ENCODE measurements at regions not wholly inside any gene's neighbourhood (a gene's known extent, or its start where the extent isn't known, plus 50 kb on each side); places are given as distances from the start of the nearest gene placed in this dataset.

GRCh38 chr1:36691374-36691773 lies 208.7 kb upstream of the CSF3R start:
- H3K4me3 ChIP-seq (ENCODE audit: low read depth, low read length), result no peak overlapping the region
- POLR2A ChIA-PET, result no interaction called here
- no peak for TF ChIP-seq CTCF (IDR thresholded peaks at IDR 0.05; ENCODE audit: insufficient read depth, low read depth, low read length)
- no peaks in the 10 kb centered on the region for H3K27me3 ChIP-seq (ENCODE audit: control insufficient read depth, insufficient read depth, low read length)
- DNase-seq (ENCODE audit: low read depth), result no peak
- no peaks in the 10 kb centered on the region for H3K36me3 ChIP-seq (ENCODE audit: control insufficient read depth, insufficient read depth, low read length)
- CTCF ChIA-PET, result no interaction called here

- ChIA-PET CTCF (no interaction called here), POLR2A (no interaction called here)
- no peak for DNase-seq (ENCODE audit: low read depth)
- no peaks in the 10 kb centered on the region for H3K27me3 ChIP-seq (ENCODE audit: control insufficient read depth, insufficient read depth, low read length)
- TF ChIP-seq CTCF (IDR thresholded peaks at IDR 0.05; ENCODE audit: insufficient read depth, low read depth, low read length), result no peak
- H3K36me3 ChIP-seq (ENCODE audit: control insufficient read depth, insufficient read depth, low read length), result no peaks in the 10 kb centered on the region
- H3K4me3 ChIP-seq (ENCODE audit: low read depth, low read length), result no peak overlapping the region
Observed at GRCh38 chr1:36689992-36690391, 207.3 kb upstream of the CSF3R start.

GRCh38 chr1:36687312-36687711 lies 204.6 kb upstream of the CSF3R start:
- ChIA-PET CTCF (no interaction called here), POLR2A (no interaction called here)
- no peak for TF ChIP-seq CTCF (IDR thresholded peaks at IDR 0.05; ENCODE audit: insufficient read depth, low read depth, low read length)

GRCh38 chr1:36675931-36676562 lies 193.3 kb upstream of the CSF3R start:
- Histone ChIP-seq H3K27me3 (ENCODE audit: control insufficient read depth, insufficient read depth, low read length) (no peaks in the 10 kb centered on the region), H3K4me3 (ENCODE audit: low read depth, low read length) (no peak overlapping the region), H3K36me3 (ENCODE audit: control insufficient read depth, insufficient read depth, low read length) (no peaks in the 10 kb centered on the region)
- no peak for TF ChIP-seq CTCF (IDR thresholded peaks at IDR 0.05; ENCODE audit: insufficient read depth, low read depth, low read length)
- ChIA-PET POLR2A (no interaction called here), CTCF (interaction anchor here (1.4 to 1.6 kb wide), 2 partner anchors 8 to 26 kb away, joined by 3 read pairs; no protein-coding TSS in a partner anchor)
- DNase-seq (ENCODE audit: low read depth), result no peak

More at GRCh38 chr1:36687312-36687711, 204.6 kb upstream of the CSF3R start:
- no peak for DNase-seq (ENCODE audit: low read depth)
- Histone ChIP-seq H3K36me3 (ENCODE audit: control insufficient read depth, insufficient read depth, low read length) (no peaks in the 10 kb centered on the region), H3K27me3 (ENCODE audit: control insufficient read depth, insufficient read depth, low read length) (no peaks in the 10 kb centered on the region), H3K4me3 (ENCODE audit: low read depth, low read length) (no peak overlapping the region)

GRCh38 chr1:36675106-36675505 lies 192.4 kb upstream of the CSF3R start:
- H3K36me3 ChIP-seq (ENCODE audit: control insufficient read depth, insufficient read depth, low read length), result no peaks in the 10 kb centered on the region
- no peaks in the 10 kb centered on the region for H3K27me3 ChIP-seq (ENCODE audit: control insufficient read depth, insufficient read depth, low read length)
- ChIA-PET CTCF (interaction anchor here (1.4 kb wide), 1 partner anchor 25 kb away, joined by 3 read pairs; no protein-coding TSS in a partner anchor), POLR2A (no interaction called here)
- no peak overlapping the region for H3K4me3 ChIP-seq (ENCODE audit: low read depth, low read length)
- TF ChIP-seq CTCF (IDR thresholded peaks at IDR 0.05; ENCODE audit: insufficient read depth, low read depth, low read length), result no peak
- no peak for DNase-seq (ENCODE audit: low read depth)
